Sciatic nerve (tissue), 2 donors: ENCODE measurements at regions not wholly inside any gene's neighbourhood (a gene's known extent, or its start where the extent isn't known, plus 50 kb on each side); places are given as distances from the start of the nearest gene placed in this dataset.
"Not testable (repeated sequence)": the region's sequence is repeated elsewhere in the genome, so short reads cannot be mapped to it uniquely, and the experiment has no call there.

Experiments used
- ATAC-seq: fragments of 200-7000 bp; cut with Tn5 transposase; one replicate; pipeline ENCODE4 v1.9.1; 2020; ENCODE audit warnings: mild to moderate bottlenecking, moderate library complexity
- DNase-seq: peaks from one replicate; pipeline ENCODE4 v3.0.0-alpha.2; 2020; ENCODE audit warnings: low spot score
- intact Hi-C: fragments of 100-400 bp; cut with DNase I; formaldehyde crosslinking; loops from one replicate; pipeline ENCODE4 v1.14.2; 2022
- donor health status: DM: no; HTN: no; CAD: no.
- donor health status: DM: no; HTN: no; CAD: no.

DNA sequence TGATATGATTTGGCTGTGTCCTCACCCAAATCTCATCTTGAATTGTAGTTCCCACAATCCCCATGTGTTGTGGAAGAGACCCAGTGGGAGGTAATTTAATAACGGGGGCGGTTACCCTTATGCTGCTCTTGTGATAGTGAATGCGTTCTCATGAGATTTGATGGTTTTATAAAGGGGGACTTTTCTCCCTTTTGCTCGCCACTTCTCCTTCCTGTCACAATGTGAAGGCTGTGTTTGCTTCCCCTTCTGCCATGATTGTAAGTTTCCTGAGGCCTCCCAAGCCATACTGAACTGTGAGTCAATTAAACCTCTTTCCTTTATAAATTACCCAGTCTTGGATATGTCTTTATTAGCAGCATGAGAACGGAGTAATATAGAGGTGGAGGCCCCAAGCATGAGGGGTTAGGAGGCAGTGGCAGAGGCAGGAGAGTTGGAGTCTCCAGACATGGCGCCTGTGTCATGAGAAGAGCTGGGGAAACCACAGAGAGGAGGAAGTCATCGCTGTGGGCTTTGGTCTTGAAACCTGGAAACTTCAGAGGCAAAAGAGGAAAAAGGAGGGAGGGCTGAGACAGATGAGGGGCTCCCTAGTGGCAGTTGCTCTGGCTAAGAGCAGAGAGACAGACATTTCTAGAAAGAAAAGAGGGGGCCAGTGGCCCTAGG, 107.8 kb upstream of the VEPH1 start:
- ATAC-seq (no peak), DNase-seq (no peak)
- intact Hi-C loops: no loop called here

GRCh38 chr3:157607826-157608405, 104.7 kb upstream of the VEPH1 start:
- ATAC-seq (no peak), DNase-seq (no peak)
- intact Hi-C loops: no loop called here

- no peak for DNase-seq
- intact Hi-C loops: no loop called here
- no peak for ATAC-seq
Measured at GRCh38 chr3:157606852-157607197, 103.6 kb upstream of the VEPH1 start.

- peak; percentile 78 for ATAC-seq
- intact Hi-C loops: no loop called here
- DNase-seq: peak; percentile 77
Measured at GRCh38 chr3:157606011-157606851, 103.0 kb upstream of the VEPH1 start.

DNA sequence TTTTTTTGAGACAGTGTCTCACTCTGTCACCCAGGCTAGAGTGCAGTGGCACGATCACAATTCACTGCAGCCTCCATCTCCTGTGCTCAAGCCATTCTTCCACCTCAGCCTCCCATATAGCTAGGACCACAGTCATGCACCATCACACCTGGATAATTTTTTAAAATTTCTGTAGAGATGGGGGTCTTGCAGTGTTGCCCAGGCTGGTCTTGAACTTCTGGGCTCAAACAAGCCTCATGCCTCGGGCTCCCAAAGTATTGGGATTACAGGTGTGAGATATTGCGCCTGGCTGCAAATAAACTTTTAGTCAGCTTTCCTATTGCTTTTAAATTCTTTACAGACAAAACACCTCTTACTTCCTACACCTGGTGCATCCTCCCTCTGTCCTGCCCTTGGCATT, 102.1 kb upstream of the VEPH1 start:
- ATAC-seq (no peak), DNase-seq (no peak)
- intact Hi-C loops: no loop called here

- intact Hi-C loops: no loop called here
- ATAC-seq (no peak), DNase-seq (no peak)
Measured at GRCh38 chr3:157602424-157602823, 99.2 kb upstream of the VEPH1 start.

DNA sequence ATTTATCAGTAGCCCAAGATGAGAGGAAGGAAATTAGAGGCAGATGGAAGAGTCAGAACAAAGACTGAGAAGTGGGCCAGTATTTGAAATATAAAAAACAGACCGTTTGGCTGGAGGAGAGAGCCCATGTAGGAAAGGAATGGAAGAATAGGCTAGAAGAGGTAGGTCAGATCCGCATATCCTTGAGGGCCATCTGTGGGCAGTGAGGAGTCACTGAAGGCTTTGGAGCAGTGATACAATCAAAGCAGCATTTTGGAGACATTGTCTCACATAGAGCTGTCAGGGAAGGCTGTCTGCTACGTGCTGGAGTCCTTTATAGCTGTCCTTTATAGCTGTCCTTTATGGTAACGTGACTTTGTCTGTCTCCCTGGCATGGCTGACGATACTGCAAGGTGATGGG, 92.0 kb upstream of the VEPH1 start:
- ATAC-seq (no peak), DNase-seq (no peak)
- intact Hi-C loops: no loop called here

DNA sequence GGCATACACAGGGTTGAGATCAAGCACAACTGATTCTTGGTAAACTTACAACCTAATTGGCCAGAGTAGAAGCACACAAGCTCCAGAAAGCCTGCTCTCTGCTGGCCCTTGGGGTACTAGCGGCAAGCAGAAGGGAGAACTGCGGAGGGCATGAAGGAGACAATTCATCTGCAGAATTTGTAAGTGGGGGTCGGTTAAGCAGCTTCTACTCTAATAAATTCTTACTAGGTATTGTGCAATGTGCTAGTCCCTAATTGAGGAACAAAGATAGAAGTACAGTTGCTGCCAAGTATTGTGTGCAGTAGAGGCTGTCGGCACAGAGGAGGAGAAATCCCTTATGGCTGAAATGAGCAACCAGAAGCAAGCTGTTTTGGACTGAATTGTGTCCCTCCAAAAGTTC, 91.2 kb upstream of the VEPH1 start:
- intact Hi-C loops: no loop called here
- no peak for DNase-seq
- ATAC-seq: peak; percentile 91

DNA sequence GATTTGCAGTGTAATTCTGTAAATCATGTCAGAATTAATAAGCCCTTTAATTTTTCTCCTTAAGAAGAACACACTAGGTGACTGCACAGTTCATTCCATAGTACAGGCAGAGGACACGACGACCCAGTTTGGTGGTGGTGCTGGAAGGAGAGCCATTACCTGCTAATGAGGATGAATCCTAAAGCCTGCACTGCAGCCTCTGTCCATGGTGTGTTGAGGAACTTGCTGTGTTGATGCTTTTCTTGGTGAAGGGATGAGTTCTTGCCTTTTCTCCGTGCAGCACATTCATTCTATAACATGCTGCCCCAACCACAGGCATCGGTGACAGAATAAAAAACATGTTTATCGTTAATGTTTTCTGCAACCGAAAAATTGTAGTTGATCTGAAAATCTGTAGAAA, 89.6 kb upstream of the VEPH1 start:
- intact Hi-C loops: no loop called here
- DNase-seq (no peak), ATAC-seq (no peak)

- DNase-seq: no peak
- no peak for ATAC-seq
- intact Hi-C loops: no loop called here
Measured at GRCh38 chr3:157590273-157590672, 87.1 kb upstream of the VEPH1 start.

GRCh38 chr3:157589211-157589610, 86.0 kb upstream of the VEPH1 start:
- ATAC-seq (peak; percentile 79), DNase-seq (no peak)
- intact Hi-C loops: no loop called here

DNA sequence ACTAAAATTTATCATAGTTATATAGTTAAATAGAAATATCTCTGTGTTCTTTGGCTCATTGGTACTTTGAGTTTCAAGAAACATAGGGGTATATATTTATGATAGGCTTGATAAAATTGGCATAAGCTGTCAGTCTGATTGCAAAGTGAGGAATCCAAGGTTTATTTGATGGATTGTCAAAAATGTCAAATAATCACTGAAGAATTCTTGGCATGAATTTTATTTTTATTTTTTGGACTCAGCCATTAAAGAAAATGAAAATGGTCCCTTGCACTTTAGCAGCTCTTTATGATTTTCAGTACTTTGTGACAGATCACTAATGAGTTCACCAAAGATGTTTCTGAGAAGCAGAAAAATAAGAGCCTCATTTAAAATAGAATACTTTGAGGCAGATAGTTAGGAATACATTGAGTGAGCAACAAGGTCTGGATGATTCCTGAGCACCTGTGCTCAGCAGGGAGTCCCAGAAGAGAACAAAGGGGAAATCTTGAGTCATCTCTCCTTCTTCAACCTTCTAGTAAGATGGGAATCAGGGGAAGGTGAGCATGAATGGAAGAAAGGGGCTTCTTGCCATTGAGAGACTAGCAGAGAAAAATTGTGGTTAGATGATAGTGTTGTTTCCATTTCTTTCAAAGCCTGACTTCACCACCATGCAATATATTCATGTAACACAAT, 85.3 kb upstream of the VEPH1 start:
- intact Hi-C loops: no loop called here
- ATAC-seq: peak; percentile 32
- DNase-seq: no peak

DNA sequence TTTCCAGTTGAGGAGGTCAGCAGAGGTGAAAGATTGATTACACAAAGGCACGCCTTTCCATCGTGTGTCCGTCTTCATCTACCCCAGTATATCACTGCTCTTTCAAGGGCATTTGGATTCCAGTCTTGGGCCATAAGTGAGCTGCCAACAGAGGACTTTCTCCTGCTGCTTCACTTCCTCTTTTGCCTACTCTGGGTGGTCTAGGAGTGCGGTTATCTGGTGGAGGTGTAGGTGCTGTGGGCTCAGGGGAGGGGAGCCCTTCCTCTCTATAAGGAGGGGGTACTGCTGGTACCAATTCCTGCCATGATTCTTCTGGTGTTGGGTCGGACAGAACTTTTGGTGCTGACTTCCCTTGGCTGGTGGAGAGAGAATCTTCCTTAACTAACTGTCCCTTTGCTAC, 83.1 kb upstream of the VEPH1 start:
- DNase-seq: no peak
- ATAC-seq: no peak
- intact Hi-C loops: no loop called here

DNA sequence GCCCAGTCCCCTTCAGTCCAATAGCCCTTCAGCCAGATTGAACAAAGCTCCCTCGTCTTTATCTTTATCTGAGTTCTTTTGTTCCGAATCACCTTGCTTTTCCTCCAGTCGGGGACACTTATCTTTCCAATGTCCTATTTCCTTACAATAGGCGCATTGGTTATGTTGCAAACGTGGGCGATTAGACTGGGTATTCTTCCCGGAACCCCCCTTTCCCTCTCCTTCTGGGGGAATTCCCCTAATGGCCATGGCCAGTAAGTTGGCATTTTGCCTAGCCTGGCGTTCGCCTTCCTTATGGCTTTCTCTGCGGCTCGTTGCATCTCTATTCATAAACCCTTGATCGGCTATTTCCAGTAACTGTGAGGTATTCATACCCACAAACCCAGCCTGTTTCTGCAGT, 82.2 kb upstream of the VEPH1 start:
- no peak for DNase-seq
- intact Hi-C loops: no loop called here
- no peak for ATAC-seq

- intact Hi-C loops: no loop called here
Measured at GRCh38 chr3:157582637-157582973, 79.4 kb upstream of the VEPH1 start.

DNA sequence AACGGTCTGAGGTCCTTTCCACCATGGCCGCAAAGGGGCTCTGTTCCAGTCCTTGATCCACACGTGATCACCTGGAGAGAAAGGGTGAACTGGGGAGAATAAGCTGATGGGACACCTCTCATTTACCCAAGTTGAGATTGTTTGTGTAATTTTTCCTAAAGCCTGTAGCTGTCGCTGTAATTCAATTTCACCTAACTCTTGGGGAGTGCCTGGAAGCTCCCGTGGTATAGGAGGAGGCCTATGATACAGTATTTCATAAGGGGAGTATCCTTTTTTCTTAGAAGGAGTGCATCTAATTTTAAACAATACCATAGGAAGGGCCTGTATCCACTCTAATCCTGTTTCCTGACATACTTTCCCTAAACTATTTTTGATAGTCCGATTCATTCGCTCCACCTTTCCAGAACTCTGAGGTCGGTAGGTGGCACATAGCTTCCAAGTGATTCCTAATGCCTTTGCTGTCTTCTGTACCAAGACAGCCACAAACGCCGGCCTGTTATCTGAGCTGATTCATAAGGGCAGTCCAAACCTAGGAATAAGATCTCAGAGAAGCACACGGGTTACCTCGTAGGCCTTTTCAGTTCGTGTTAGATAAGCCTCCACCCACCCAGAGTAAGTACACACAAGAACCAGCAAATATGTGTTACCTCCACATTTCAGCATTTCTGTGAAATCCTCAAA, 78.9 kb upstream of the VEPH1 start:
- ATAC-seq, DNase-seq, intact Hi-C loops: not testable (repeated sequence)

More at GRCh38 chr3:157582637-157582973, 79.4 kb upstream of the VEPH1 start:
- no peak for ATAC-seq
- DNase-seq: no peak

GRCh38 chr3:157581371-157581770, 78.2 kb upstream of the VEPH1 start:
- no peak for ATAC-seq
- intact Hi-C loops: no loop called here
- DNase-seq: no peak

- intact Hi-C loops: no loop called here
- ATAC-seq: no peak
- DNase-seq: no peak
Measured at GRCh38 chr3:157578181-157578580, 75.0 kb upstream of the VEPH1 start.

DNA sequence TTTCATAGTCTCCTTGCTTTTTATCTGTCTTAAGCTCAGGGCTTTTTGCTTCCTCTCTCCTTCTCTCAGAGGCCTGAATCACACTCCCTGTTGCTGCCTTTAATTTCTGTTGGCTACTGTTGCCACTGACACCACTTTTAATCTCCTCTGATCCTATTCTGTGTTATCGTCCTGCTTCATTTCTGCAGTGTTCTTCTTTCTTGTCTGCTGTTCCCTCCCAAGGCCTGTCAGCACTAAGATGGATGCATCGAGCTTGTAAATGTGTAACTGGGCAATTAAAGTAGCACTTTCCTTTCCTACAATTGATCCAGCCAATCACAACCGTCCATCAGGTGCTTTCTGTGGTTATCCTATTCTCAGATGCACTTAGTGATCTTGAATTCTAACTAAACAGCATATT, 71.3 kb upstream of the VEPH1 start:
- ATAC-seq (no peak), DNase-seq (no peak)
- intact Hi-C loops: no loop called here
